ENCODE measurements at regions not wholly inside any gene's neighbourhood (a gene's known extent, or its start where the extent isn't known, plus 50 kb on each side); places are given as distances from the start of the nearest gene placed in this dataset.
"Not testable (repeated sequence)": the region's sequence is repeated elsewhere in the genome, so short reads cannot be mapped to it uniquely, and the experiment has no call there.

- no peak overlapping the region for H3K4me3 ChIP-seq (ENCODE audit: low read depth, low read length)
- no peak for DNase-seq (ENCODE audit: low read depth)
- TF ChIP-seq CTCF (IDR thresholded peaks at IDR 0.05; ENCODE audit: insufficient read depth, low read depth, low read length, missing control alignments) = no peak
Observed at GRCh38 chr12:91706466-91706865, 439.2 kb downstream of the BTG1 start.

GRCh38 chr12:91704446-91704845, 441.2 kb downstream of the BTG1 start:
- no peak for DNase-seq (ENCODE audit: low read depth)
- TF ChIP-seq CTCF (IDR thresholded peaks at IDR 0.05; ENCODE audit: insufficient read depth, low read depth, low read length, missing control alignments) = no peak
- H3K4me3 ChIP-seq (ENCODE audit: low read depth, low read length) = no peak overlapping the region

- no peak for TF ChIP-seq CTCF (IDR thresholded peaks at IDR 0.05; ENCODE audit: insufficient read depth, low read depth, low read length, missing control alignments)
- no peak for DNase-seq (ENCODE audit: low read depth)
- H3K4me3 ChIP-seq (ENCODE audit: low read depth, low read length) = no peak overlapping the region
Observed at GRCh38 chr12:91703491-91704283, 442.0 kb downstream of the BTG1 start.

- no peak for DNase-seq (ENCODE audit: low read depth)
- no peak for TF ChIP-seq CTCF (IDR thresholded peaks at IDR 0.05; ENCODE audit: insufficient read depth, low read depth, low read length, missing control alignments)
Observed at GRCh38 chr12:91702843-91703425, 442.7 kb downstream of the BTG1 start.

GRCh38 chr12:91695964-91696363, 449.7 kb downstream of the BTG1 start:
- no peak overlapping the region for H3K4me3 ChIP-seq (ENCODE audit: low read depth, low read length)
- TF ChIP-seq CTCF (IDR thresholded peaks at IDR 0.05; ENCODE audit: insufficient read depth, low read depth, low read length, missing control alignments) = no peak
- no peak for DNase-seq (ENCODE audit: low read depth)

More at GRCh38 chr12:91702843-91703425, 442.7 kb downstream of the BTG1 start:
- H3K4me3 ChIP-seq (ENCODE audit: low read depth, low read length) = no peak overlapping the region

- not testable (repeated sequence) for H3K4me3 ChIP-seq (ENCODE audit: low read depth, low read length); DNase-seq (ENCODE audit: low read depth)
Observed at GRCh38 chr12:91695406-91695805, 450.2 kb downstream of the BTG1 start.

- TF ChIP-seq CTCF (IDR thresholded peaks at IDR 0.05; ENCODE audit: insufficient read depth, low read depth, low read length, missing control alignments) = no peak
- no peak overlapping the region for H3K4me3 ChIP-seq (ENCODE audit: low read depth, low read length)
- no peak for DNase-seq (ENCODE audit: low read depth)
Observed at GRCh38 chr12:91690531-91690930, 455.1 kb downstream of the BTG1 start.
